HL-60 (cell line): ENCODE measurements at regions not wholly inside any gene's neighbourhood (a gene's known extent, or its start where the extent isn't known, plus 50 kb on each side); places are given as distances from the start of the nearest gene placed in this dataset.

Source experiments
- DNase-seq, 2 experiments: peaks; one replicate each; pipeline ENCODE4 v3.0.0-alpha.2; 2010 to 2020; ENCODE audit warnings: low read depth in 1 of 2, low spot score in 1 of 2
- H3K27ac ChIP-seq: fragments of 250-450 bp; sonication (Bioruptor Pico); replicated peaks from 2 replicates; pipeline ENCODE4 v1.5.1; 2020; ENCODE audit warnings: mild to moderate bottlenecking, moderate library complexity
- H3K27me3 ChIP-seq: fragments of 250-450 bp; sonication (Bioruptor Pico); 2 replicates; pipeline ENCODE4 v1.5.1; 2021; ENCODE audit warnings: mild to moderate bottlenecking, moderate library complexity; ENCODE audit not compliant: insufficient read depth, poor library complexity, severe bottlenecking
- H3K4me3 ChIP-seq: replicated peaks from 2 replicates; pipeline ENCODE4 v1.5.1; 2011; ENCODE audit warnings: mild to moderate bottlenecking, control low read depth, low read length; ENCODE audit not compliant: insufficient read depth
- CTCF ChIP-seq: IDR thresholded peaks from one replicate; pipeline ENCODE4 v1.5.1; 2011; ENCODE audit warnings: low read length, control low read depth, inconsistent platforms; ENCODE audit not compliant: insufficient read depth
- GABPA ChIP-seq: IDR thresholded peaks from 2 replicates; pipeline ENCODE4 v1.6.1; 2012; ENCODE audit warnings: low read depth
- POLR2AphosphoS5 ChIP-seq: IDR thresholded peaks from 2 replicates; pipeline ENCODE4 v1.6.1; 2012; ENCODE audit warnings: low read depth
- REST ChIP-seq: IDR thresholded peaks from 2 replicates; pipeline ENCODE4 v1.6.1; 2012; ENCODE audit warnings: low read depth; ENCODE audit not compliant: insufficient replicate concordance
- SPI1 ChIP-seq: IDR thresholded peaks from 2 replicates; pipeline ENCODE4 v1.6.1; 2012; ENCODE audit warnings: low read depth, mild to moderate bottlenecking, borderline replicate concordance

- H3K4me3 ChIP-seq, result no peak overlapping the region
- TF ChIP-seq POLR2AphosphoS5, result no peak
- TF ChIP-seq CTCF, result no peak
- TF ChIP-seq REST, result no peak
- TF ChIP-seq SPI1, result no peak
- no peak for TF ChIP-seq GABPA
- no peaks in the 10 kb centered on the region for H3K27me3 ChIP-seq
- no peak for DNase-seq
- no peak overlapping the region for H3K27ac ChIP-seq
Observed at GRCh38 chr13:87129602-87130300, 541.4 kb upstream of the SLITRK5 start.

DNA sequence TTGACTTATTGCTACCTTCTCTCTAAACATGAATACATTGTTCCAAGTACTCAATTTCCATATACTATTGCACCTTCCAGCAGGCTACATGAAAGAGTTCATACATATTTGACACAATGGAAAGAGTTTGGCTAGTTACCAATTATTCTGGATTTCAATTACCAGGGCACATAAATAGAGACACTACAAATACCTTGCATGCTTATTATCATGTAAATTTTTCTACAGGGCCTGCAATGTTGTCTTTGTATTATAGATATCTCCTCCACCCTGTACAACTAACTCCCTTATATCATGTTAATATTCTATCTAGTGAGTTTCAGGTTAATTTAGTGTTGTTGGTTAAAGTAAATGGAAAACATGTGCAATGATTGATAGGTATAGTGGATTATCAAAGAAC, 540.7 kb upstream of the SLITRK5 start:
- no peak for DNase-seq

More for the DNA sequence above, 540.7 kb upstream of the SLITRK5 start:
- Histone ChIP-seq H3K4me3 (no peak overlapping the region), H3K27me3 (no peaks in the 10 kb centered on the region), H3K27ac (no peak overlapping the region)
- TF ChIP-seq REST, result no peak
- TF ChIP-seq GABPA, result no peak
- no peak for TF ChIP-seq POLR2AphosphoS5
- TF ChIP-seq CTCF, result no peak
- TF ChIP-seq SPI1, result no peak
